IMR-90 (cell line): ENCODE measurements at regions not wholly inside any gene's neighbourhood (a gene's known extent, or its start where the extent isn't known, plus 50 kb on each side); places are given as distances from the start of the nearest gene placed in this dataset.
A peak's percentile ranks its signal among the peaks of the same experiment; 100 is the strongest.

ENCODE experiments used
- ATAC-seq: fragments of 200-7000 bp; cut with Tn5 transposase; 2 replicates; pipeline ENCODE4 v1.9.1; 2020; ENCODE audit warnings: low read depth, mild to moderate bottlenecking, moderate library complexity
- BruUV-seq: library from RNA; stranded (reverse); fragments of 400-500 nt; replicated peaks from 2 replicates; lab custom pipeline; 2021; lab: Mats Ljungman, UMichigan
- CTCF ChIA-PET: fragments of 300-600 bp; formaldehyde crosslinking; extraction: SDS; loops from one replicate; lab custom pipeline; 2021; ENCODE audit warnings: antibody characterized with exemption; lab: Yijun Ruan, JAX
- POLR2A ChIA-PET: fragments of 300-600 bp; sonication (Branson Sonifier 250); formaldehyde crosslinking; loops from one replicate; lab custom pipeline; 2022; ENCODE audit warnings: antibody characterized with exemption; ENCODE audit not compliant: unreplicated experiment; lab: Charles Lee
- DNase-seq: peaks from one replicate; pipeline ENCODE4 v3.0.0; 2013
- H2AFZ ChIP-seq: replicated peaks from 2 replicates; pipeline ENCODE3; 2013; ENCODE audit warnings: low read length, mild to moderate bottlenecking; ENCODE audit not compliant: poor library complexity
- H2AK5ac ChIP-seq: 2 replicates; pipeline ENCODE4 v1.6.1; 2013; ENCODE audit warnings: low read depth, low read length, inconsistent platforms
- H2AK9ac ChIP-seq: replicated peaks from 2 replicates; pipeline ENCODE3; 2013; ENCODE audit warnings: mild to moderate bottlenecking, low read depth, low read length, moderate library complexity; ENCODE audit not compliant: poor library complexity
- H2BK120ac ChIP-seq: 2 replicates; pipeline ENCODE4 v1.6.1; 2013; ENCODE audit warnings: low read depth, low read length, inconsistent platforms
- H2BK15ac ChIP-seq: 3 replicates; pipeline ENCODE4 v1.6.1; 2013; ENCODE audit warnings: low read depth, low read length, inconsistent platforms
- H2BK20ac ChIP-seq: 2 replicates; pipeline ENCODE4 v1.6.1; 2013; ENCODE audit warnings: low read depth, mild to moderate bottlenecking, inconsistent platforms, low read length, moderate library complexity
- H2BK5ac ChIP-seq: 2 replicates; pipeline ENCODE4 v1.6.1; 2013; ENCODE audit warnings: mild to moderate bottlenecking, low read depth, low read length, inconsistent platforms; ENCODE audit not compliant: poor library complexity, severe bottlenecking
- H3K14ac ChIP-seq: replicated peaks from 2 replicates; pipeline ENCODE4 v1.6.1; 2013; ENCODE audit warnings: low read depth, low read length, inconsistent platforms
- H3K18ac ChIP-seq: 2 replicates; pipeline ENCODE4 v1.6.1; 2013; ENCODE audit warnings: low read depth, low read length, control low read depth
- H3K23ac ChIP-seq: 2 replicates; pipeline ENCODE4 v1.6.1; 2013; ENCODE audit warnings: low read depth, low read length, inconsistent platforms
- H3K27ac ChIP-seq: 2 replicates; pipeline ENCODE4 v1.5.1; 2013; ENCODE audit warnings: mild to moderate bottlenecking, control low read depth, low read length; ENCODE audit not compliant: insufficient read depth
- H3K27me3 ChIP-seq: 2 replicates; pipeline ENCODE4 v1.6.1; 2013; ENCODE audit warnings: low read length; ENCODE audit not compliant: control insufficient read depth, insufficient read depth
- H3K36me3 ChIP-seq: 2 replicates; pipeline ENCODE4 v1.6.1; 2013; ENCODE audit warnings: low read length, mixed read lengths; ENCODE audit not compliant: control insufficient read depth, insufficient read depth
- H3K4ac ChIP-seq: 2 replicates; pipeline ENCODE4 v1.6.1; 2013; ENCODE audit warnings: low read depth, low read length, inconsistent platforms
- H3K4me1 ChIP-seq: 2 replicates; pipeline ENCODE4 v1.6.1; 2013; ENCODE audit warnings: low read length, mixed read lengths; ENCODE audit not compliant: control insufficient read depth, insufficient read depth
- H3K4me2 ChIP-seq: 2 replicates; pipeline ENCODE4 v1.6.1; 2013; ENCODE audit warnings: low read depth, mild to moderate bottlenecking, control low read depth, low read length, moderate library complexity
- H3K4me3 ChIP-seq: 2 replicates; pipeline ENCODE4 v1.5.1; 2013; ENCODE audit warnings: low read depth, mild to moderate bottlenecking, control low read depth, low read length, moderate library complexity; ENCODE audit not compliant: insufficient read depth
- H3K56ac ChIP-seq: 2 replicates; pipeline ENCODE4 v1.6.1; 2013; ENCODE audit warnings: low read length, inconsistent platforms; ENCODE audit not compliant: insufficient read depth; ENCODE audit errors: extremely low read depth
- H3K79me1 ChIP-seq, 2 experiments: 2 replicates each; pipeline ENCODE4 v1.6.1; 2013; ENCODE audit warnings: low read length in 2 of 2, inconsistent platforms in 1 of 2, low read depth in 1 of 2
- H3K9ac ChIP-seq: 2 replicates; pipeline ENCODE4 v1.6.1; 2013; ENCODE audit warnings: low read depth, low read length, control low read depth
- H3K9me1 ChIP-seq: 2 replicates; pipeline ENCODE4 v1.6.1; 2013; ENCODE audit warnings: low read length, inconsistent platforms; ENCODE audit not compliant: insufficient read depth
- H3K9me3 ChIP-seq: 2 replicates; pipeline ENCODE4 v1.6.1; 2013; ENCODE audit warnings: low read length; ENCODE audit not compliant: control insufficient read depth, insufficient read depth
- H4K20me1 ChIP-seq: 2 replicates; pipeline ENCODE4 v1.6.1; 2013; ENCODE audit warnings: low read length, inconsistent platforms; ENCODE audit not compliant: insufficient read depth
- H4K5ac ChIP-seq: 2 replicates; pipeline ENCODE4 v1.6.1; 2013; ENCODE audit warnings: mild to moderate bottlenecking, low read depth, low read length, control low read depth
- H4K8ac ChIP-seq, 2 experiments: 2 replicates each; pipeline ENCODE4 v1.6.1; 2013; ENCODE audit warnings: low read depth in 2 of 2, low read length in 2 of 2, control low read depth in 1 of 2, inconsistent platforms in 1 of 2
- H4K91ac ChIP-seq: 2 replicates; pipeline ENCODE4 v1.6.1; 2013; ENCODE audit warnings: low read depth, low read length, inconsistent platforms; ENCODE audit not compliant: insufficient read depth
- CEBPB ChIP-seq: IDR thresholded peaks from 2 replicates; pipeline ENCODE4 v1.6.1; 2012; ENCODE audit warnings: low read depth, low read length, improper control_type of control experiment
- CHD1 ChIP-seq: IDR thresholded peaks from 2 replicates; pipeline ENCODE4 v1.6.1; 2012; ENCODE audit warnings: low read depth, low read length, improper control_type of control experiment
- FOS ChIP-seq: fragments of 150-350 bp; IDR thresholded peaks from 2 replicates; pipeline ENCODE4 v1.6.1; 2016; ENCODE audit warnings: low read depth, low read length
- MAFK ChIP-seq: IDR thresholded peaks from 2 replicates; pipeline ENCODE4 v1.6.1; 2012; ENCODE audit warnings: low read depth, low read length, improper control_type of control experiment
- MAZ ChIP-seq: IDR thresholded peaks from 2 replicates; pipeline ENCODE4 v1.6.1; 2012; ENCODE audit warnings: low read depth, mild to moderate bottlenecking, low read length, improper control_type of control experiment, moderate library complexity, borderline replicate concordance
- MXI1 ChIP-seq: IDR thresholded peaks from 2 replicates; pipeline ENCODE4 v1.6.1; 2012; ENCODE audit warnings: low read depth, mild to moderate bottlenecking, low read length, moderate library complexity, borderline replicate concordance
- NFE2L2 ChIP-seq: fragments of 150-350 bp; IDR thresholded peaks from 2 replicates; pipeline ENCODE4 v1.6.1; 2016; ENCODE audit warnings: low read depth, mild to moderate bottlenecking, low read length
- RAD21 ChIP-seq: IDR thresholded peaks from 2 replicates; pipeline ENCODE4 v1.6.1; 2012; ENCODE audit warnings: low read length, improper control_type of control experiment
- RFX5 ChIP-seq: IDR thresholded peaks from 2 replicates; pipeline ENCODE4 v1.8.0; 2012; ENCODE audit warnings: low read depth, mild to moderate bottlenecking, low read length, moderate library complexity
- SMC3 ChIP-seq: fragments of 150-350 bp; IDR thresholded peaks from 2 replicates; pipeline ENCODE4 v1.6.1; 2016; ENCODE audit warnings: low read depth, mild to moderate bottlenecking, antibody characterized with exemption, low read length, moderate library complexity
- WGBS, 2 experiments: methylation state at CpG; one replicate each; pipeline versions ENCODE4 v1.1.5 to v1.1.7; 2013; ENCODE audit warnings: missing lambda C conversion rate in 2 of 2; ENCODE audit not compliant: insufficient read length in 1 of 2; ENCODE audit errors: extremely low coverage in 2 of 2; 5-methylcytosine and 5-hydroxymethylcytosine counted together
- dilution Hi-C: fragments of 300-500 bp; cut with HindIII; formaldehyde crosslinking; loops from one replicate; pipeline ENCODE4 v1.14.3; 2018; ENCODE audit warnings: low sequenced_read_pairs; ENCODE audit not compliant: unreplicated experiment
- in situ Hi-C: fragments of 300-500 bp; cut with MboI; formaldehyde crosslinking; loops from 3 replicates; pipeline ENCODE4 v1.14.3; 2019; ENCODE audit warnings: low sequenced_read_pairs, inconsistent platforms, mixed read lengths
- intact Hi-C: fragments of 100-400 bp; cut with micrococcal nuclease; formaldehyde crosslinking; loops from 2 replicates; pipeline ENCODE4 v1.10.0; 2022
- TF ChIP-seq, protein P1 (sequence below): conservative IDR thresholded peaks from 2 replicates; pipeline ENCODE4 v1.5.1; 2012; ENCODE audit warnings: mild to moderate bottlenecking, low read depth, low read length, improper control_type of control experiment
- TF ChIP-seq, protein P2 (sequence below): fragments of 150-350 bp; IDR thresholded peaks from 2 replicates; pipeline ENCODE4 v1.6.1; 2017; ENCODE audit warnings: mild to moderate bottlenecking, antibody characterized with exemption, low read length, low read depth
- TF ChIP-seq, protein P3 (sequence below): fragments of 150-350 bp; IDR thresholded peaks from 2 replicates; pipeline ENCODE4 v1.6.1; 2016; ENCODE audit warnings: low read depth, mild to moderate bottlenecking, low read length, moderate library complexity, borderline replicate concordance

DNA sequence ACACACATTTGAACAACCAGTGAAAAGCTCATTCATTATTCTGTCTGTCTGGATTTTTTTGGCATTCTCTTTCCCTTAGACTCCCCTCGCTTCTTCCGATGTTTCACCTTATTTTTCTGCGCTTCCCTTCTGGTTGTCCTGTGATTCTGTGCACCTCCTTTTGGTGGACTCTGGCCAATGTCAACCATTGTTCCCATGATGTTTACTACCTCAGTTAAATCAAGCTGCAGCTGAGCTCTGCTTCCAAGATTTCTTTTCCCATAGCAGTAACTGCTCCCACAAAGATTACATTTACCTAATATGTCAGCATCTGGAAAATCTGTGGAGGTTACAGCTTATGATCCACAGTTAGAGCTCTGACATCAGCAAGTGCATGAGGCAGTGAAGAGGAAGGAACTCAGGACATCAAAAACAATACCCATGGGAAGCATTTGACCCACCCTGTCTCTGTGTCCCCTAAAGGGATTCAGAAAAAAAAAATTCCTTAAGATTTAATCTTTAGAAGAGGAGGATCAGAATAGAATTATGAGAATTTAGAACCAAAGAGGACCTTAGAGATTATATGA is 69.9 kb upstream of the ADAMTS5 start:
- no peak overlapping the region for H3K27ac ChIP-seq

More for the DNA sequence above, 69.9 kb upstream of the ADAMTS5 start:
- no peak overlapping the region for H3K56ac ChIP-seq
- H3K36me3 ChIP-seq = no peaks in the 10 kb centered on the region
- no peak overlapping the region for H4K8ac ChIP-seq
- no peaks in the 10 kb centered on the region for H3K9me1 ChIP-seq
- H3K4me2 ChIP-seq = no peak overlapping the region
- peak overlapping the region; percentile 58 for H2BK5ac ChIP-seq
- no peak overlapping the region for H2AK9ac ChIP-seq
- no peaks in the 10 kb centered on the region for H3K9me3 ChIP-seq
- H4K20me1 ChIP-seq = no peaks in the 10 kb centered on the region
- BruUV-seq = no TSS peak
- CTCF ChIA-PET = interaction anchor here (1.8 kb wide), 1 partner anchor 10 kb away, joined by 6 read pairs; no protein-coding TSS in a partner anchor
- 83% methylated on average over 3 of the region's 3 CpGs; no CpG with 5 or more reads in 1 of the 2 experiments for WGBS, 2 experiments
- POLR2A ChIA-PET = no interaction called here
- in situ Hi-C loops = no loop called here
- H4K91ac ChIP-seq = no peak overlapping the region
- no peaks in the 10 kb centered on the region for H3K79me1 ChIP-seq
- dilution Hi-C loops = no loop called here
- H3K4me3 ChIP-seq = no peak overlapping the region
- peak overlapping the region; percentile 29; the same call in 1 of the 2 replicates for H3K14ac ChIP-seq
- no peak overlapping the region for H3K4ac ChIP-seq
- H2AFZ ChIP-seq = peak overlapping the region; percentile 37
- no peak overlapping the region for H3K9ac ChIP-seq
- H4K5ac ChIP-seq = no peak overlapping the region
- H2BK120ac ChIP-seq = no peak overlapping the region
- ATAC-seq (no peak), DNase-seq (peak; percentile 30)
- no peak overlapping the region for H3K18ac ChIP-seq
- H2BK15ac ChIP-seq = 0 out of 3 replicates have a peak overlapping the region, but pooled peaks have one; percentile 10
- no peaks in the 10 kb centered on the region for H3K4me1 ChIP-seq
- H2BK20ac ChIP-seq = no peak overlapping the region
- intact Hi-C loops = no loop called here
- TF ChIP-seq FOS (no peak), SMC3 (no peak), MXI1 (no peak), MAFK (no peak), NFE2L2 (no peak), CHD1 (no peak), MAZ (no peak), RAD21 (no peak), RFX5 (no peak), CEBPB (no peak)
- TF ChIP-seq, protein P1, sequence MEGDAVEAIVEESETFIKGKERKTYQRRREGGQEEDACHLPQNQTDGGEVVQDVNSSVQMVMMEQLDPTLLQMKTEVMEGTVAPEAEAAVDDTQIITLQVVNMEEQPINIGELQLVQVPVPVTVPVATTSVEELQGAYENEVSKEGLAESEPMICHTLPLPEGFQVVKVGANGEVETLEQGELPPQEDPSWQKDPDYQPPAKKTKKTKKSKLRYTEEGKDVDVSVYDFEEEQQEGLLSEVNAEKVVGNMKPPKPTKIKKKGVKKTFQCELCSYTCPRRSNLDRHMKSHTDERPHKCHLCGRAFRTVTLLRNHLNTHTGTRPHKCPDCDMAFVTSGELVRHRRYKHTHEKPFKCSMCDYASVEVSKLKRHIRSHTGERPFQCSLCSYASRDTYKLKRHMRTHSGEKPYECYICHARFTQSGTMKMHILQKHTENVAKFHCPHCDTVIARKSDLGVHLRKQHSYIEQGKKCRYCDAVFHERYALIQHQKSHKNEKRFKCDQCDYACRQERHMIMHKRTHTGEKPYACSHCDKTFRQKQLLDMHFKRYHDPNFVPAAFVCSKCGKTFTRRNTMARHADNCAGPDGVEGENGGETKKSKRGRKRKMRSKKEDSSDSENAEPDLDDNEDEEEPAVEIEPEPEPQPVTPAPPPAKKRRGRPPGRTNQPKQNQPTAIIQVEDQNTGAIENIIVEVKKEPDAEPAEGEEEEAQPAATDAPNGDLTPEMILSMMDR = no peak
- TF ChIP-seq, protein P2, sequence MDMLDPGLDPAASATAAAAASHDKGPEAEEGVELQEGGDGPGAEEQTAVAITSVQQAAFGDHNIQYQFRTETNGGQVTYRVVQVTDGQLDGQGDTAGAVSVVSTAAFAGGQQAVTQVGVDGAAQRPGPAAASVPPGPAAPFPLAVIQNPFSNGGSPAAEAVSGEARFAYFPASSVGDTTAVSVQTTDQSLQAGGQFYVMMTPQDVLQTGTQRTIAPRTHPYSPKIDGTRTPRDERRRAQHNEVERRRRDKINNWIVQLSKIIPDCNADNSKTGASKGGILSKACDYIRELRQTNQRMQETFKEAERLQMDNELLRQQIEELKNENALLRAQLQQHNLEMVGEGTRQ = no peak
- TF ChIP-seq, protein P3, sequence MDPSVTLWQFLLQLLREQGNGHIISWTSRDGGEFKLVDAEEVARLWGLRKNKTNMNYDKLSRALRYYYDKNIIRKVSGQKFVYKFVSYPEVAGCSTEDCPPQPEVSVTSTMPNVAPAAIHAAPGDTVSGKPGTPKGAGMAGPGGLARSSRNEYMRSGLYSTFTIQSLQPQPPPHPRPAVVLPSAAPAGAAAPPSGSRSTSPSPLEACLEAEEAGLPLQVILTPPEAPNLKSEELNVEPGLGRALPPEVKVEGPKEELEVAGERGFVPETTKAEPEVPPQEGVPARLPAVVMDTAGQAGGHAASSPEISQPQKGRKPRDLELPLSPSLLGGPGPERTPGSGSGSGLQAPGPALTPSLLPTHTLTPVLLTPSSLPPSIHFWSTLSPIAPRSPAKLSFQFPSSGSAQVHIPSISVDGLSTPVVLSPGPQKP = no peak
- no peak overlapping the region for H2AK5ac ChIP-seq
- no peaks in the 10 kb centered on the region for H3K27me3 ChIP-seq
- no peak overlapping the region for H3K23ac ChIP-seq
